Left lung (tissue), 4 donors: ENCODE measurements at regions not wholly inside any gene's neighbourhood (a gene's known extent, or its start where the extent isn't known, plus 50 kb on each side); places are given as distances from the start of the nearest gene placed in this dataset.

Experiments used
- ATAC-seq: fragments of 200-7000 bp; cut with Tn5 transposase; one replicate; pipeline ENCODE4 v1.9.1; 2020; ENCODE audit warnings: moderate library complexity
- DNase-seq, 4 donors: peaks; one replicate each; pipeline ENCODE4 v3.0.0-alpha.2; 2013 to 2020
- H3K27ac ChIP-seq, 2 donors: fragments of 200-600 bp; sonication (generic) in 1 of 2; one replicate each; pipeline versions ENCODE4 v1.5.0 to v1.8.0; 2020 to 2021
- H3K27me3 ChIP-seq, 2 donors: fragments of 200-600 bp; sonication (generic) in 1 of 2; one replicate each; pipeline versions ENCODE4 v1.5.0 to v1.8.0; 2020 to 2021
- H3K36me3 ChIP-seq, 2 donors: fragments of 200-600 bp; sonication (generic) in 1 of 2; one replicate each; pipeline versions ENCODE4 v1.5.0 to v1.8.0; 2020 to 2021
- H3K4me1 ChIP-seq, 2 donors: fragments of 200-600 bp; one replicate each; pipeline ENCODE4 v1.8.0; 2021
- H3K4me3 ChIP-seq, 2 donors: fragments of 200-600 bp; sonication (generic) in 1 of 2; one replicate each; pipeline versions ENCODE4 v1.5.0 to v1.8.0; 2020 to 2021; ENCODE audit warnings: mild to moderate bottlenecking in 1 of 2
- H3K9me3 ChIP-seq, 2 donors: fragments of 200-600 bp; sonication (generic) in 1 of 2; one replicate each; pipeline versions ENCODE4 v1.5.0 to v1.8.0; 2020 to 2021
- intact Hi-C, 2 donors: fragments of 100-400 bp; cut with DNase I; formaldehyde crosslinking; loops; one replicate each; pipeline versions ENCODE4 v1.11.2 to v1.14.2; 2022
- TF ChIP-seq, protein P1 (sequence below), 2 donors: fragments of 200-600 bp; sonication (generic) in 1 of 2; IDR thresholded peaks; one replicate each; pipeline versions ENCODE4 v1.5.0 to v1.8.0; 2021; ENCODE audit warnings: antibody characterized with exemption in 2 of 2
- donor health status: DM: no; HTN: yes; CAD: no.
- donor health status: DM: no; HTN: no; CAD: no.

DNA sequence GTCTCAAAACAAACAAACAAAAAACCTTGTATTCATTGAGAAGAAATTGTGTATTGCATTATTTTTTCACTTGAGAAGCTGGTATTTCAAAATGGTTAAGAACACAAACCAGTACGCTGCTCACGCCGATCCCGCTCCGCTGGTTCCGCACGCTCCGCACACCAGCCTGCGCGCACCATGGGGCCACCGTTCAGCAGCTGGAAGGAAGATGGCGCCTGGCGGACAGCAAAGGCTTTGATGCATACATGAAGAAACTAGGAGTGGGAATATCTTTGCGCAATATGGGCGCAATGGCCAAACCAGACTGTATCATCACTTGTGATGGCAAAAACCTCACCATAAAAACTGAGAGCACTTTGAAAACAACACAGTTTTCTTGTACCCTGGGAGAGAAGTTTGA, 75.7 kb downstream of the RBM43 start:
- Histone ChIP-seq H3K4me3 (no peak overlapping the region), H3K27me3 (no peaks in the 10 kb centered on the region), H3K4me1 (no peaks in the 10 kb centered on the region), H3K9me3 (no peaks in the 10 kb centered on the region), H3K36me3 (no peaks in the 10 kb centered on the region), H3K27ac (no peak overlapping the region)
- ATAC-seq (no peak), DNase-seq (no peak)
- intact Hi-C loops = no loop called here
- TF ChIP-seq, protein P1, sequence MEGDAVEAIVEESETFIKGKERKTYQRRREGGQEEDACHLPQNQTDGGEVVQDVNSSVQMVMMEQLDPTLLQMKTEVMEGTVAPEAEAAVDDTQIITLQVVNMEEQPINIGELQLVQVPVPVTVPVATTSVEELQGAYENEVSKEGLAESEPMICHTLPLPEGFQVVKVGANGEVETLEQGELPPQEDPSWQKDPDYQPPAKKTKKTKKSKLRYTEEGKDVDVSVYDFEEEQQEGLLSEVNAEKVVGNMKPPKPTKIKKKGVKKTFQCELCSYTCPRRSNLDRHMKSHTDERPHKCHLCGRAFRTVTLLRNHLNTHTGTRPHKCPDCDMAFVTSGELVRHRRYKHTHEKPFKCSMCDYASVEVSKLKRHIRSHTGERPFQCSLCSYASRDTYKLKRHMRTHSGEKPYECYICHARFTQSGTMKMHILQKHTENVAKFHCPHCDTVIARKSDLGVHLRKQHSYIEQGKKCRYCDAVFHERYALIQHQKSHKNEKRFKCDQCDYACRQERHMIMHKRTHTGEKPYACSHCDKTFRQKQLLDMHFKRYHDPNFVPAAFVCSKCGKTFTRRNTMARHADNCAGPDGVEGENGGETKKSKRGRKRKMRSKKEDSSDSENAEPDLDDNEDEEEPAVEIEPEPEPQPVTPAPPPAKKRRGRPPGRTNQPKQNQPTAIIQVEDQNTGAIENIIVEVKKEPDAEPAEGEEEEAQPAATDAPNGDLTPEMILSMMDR (IDR thresholded peaks at IDR 0.05) = no peak

DNA sequence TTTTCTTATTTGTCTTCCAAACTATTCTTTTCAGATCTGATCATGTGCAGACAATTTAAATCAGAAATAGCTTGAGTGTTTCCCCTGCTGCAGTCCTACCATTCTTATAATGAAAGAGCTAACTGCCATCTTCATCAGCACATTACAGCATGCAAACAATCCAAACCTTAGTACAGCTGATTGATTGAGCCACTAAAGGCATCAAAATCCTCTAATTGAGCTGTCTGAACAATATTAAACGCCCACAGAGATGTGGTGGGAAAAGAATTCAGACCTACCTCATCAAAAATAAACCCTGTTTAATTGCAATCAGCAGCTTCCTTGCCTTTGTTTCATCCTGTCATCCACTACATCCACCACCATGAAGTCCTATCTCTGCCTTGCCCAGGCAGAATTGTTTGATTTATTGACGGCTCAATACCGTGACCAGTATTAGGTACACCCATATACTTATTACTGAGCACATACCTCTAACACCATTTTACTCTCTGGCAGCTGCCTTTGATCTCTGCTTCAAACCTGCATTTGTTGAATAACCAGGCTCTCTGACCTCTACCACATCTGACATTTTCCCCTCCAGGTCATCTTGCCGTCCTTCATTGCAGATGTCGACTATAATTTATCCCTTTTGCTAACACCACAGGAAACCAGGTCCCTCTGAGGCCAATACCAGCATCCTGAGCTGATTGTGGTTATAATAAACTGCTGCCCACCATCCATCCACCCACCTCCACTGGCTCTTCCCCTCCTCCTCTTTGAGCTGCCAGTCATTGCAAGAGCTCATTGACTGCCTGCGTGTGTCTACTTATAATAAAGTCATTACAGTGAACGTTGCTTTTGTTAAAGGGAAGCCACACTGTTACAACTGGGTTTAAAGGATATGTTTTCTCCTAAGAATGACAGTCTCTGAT, 78.5 kb downstream of the RBM43 start:
- H3K36me3 ChIP-seq = no peaks in the 10 kb centered on the region
- H3K4me3 ChIP-seq = no peak overlapping the region
- H3K27me3 ChIP-seq = no peaks in the 10 kb centered on the region
- ATAC-seq (no peak), DNase-seq (no peak)
- H3K27ac ChIP-seq = no peak overlapping the region
- H3K9me3 ChIP-seq = no peaks in the 10 kb centered on the region
- intact Hi-C loops = no loop called here
- TF ChIP-seq, protein P1 (IDR thresholded peaks at IDR 0.05) = no peak
- no peaks in the 10 kb centered on the region for H3K4me1 ChIP-seq

DNA sequence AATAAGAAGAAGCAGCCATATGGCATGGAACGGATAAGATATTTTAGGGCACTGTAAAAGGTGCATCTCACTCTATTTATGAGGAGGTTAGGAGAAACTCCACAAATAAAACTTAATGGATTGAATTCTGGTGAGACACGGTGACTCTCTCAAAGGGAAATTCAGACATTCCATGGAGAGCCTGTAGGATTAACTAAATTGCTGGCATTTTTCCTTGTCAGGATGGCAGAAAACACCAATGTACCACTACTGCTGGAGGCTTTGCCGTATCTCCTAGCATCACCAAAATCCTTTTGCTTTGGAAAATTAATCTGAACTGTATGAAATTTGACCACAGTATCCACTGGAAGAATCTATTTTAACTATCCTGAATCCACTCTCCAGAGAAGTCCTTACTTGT, 79.3 kb downstream of the RBM43 start:
- Histone ChIP-seq H3K4me3 (no peak overlapping the region), H3K4me1 (no peaks in the 10 kb centered on the region), H3K36me3 (no peaks in the 10 kb centered on the region), H3K27ac (no peak overlapping the region), H3K9me3 (no peaks in the 10 kb centered on the region), H3K27me3 (no peaks in the 10 kb centered on the region)
- intact Hi-C loops = no loop called here
- TF ChIP-seq, protein P1 (IDR thresholded peaks at IDR 0.05) = no peak
- no peak for DNase-seq
- no peak for ATAC-seq

DNA sequence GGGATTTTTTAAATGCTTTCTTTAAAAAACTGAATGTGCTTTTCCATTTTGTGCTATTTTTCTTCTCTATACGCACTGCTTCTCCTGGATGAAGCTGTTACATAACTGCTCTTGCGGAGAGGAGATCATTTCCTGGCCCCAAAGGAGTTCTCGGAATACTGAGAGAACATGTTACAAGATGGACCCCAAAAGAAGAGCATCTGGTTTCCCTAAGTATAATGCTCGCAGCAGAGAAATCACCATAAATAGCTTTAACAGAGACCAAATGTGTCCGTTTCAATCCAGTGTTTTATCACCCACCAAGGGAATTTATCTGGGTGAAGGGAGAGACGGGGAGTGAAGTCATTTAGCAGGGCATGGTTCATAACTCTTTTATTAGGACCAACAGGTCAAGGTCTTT, 80.1 kb downstream of the RBM43 start:
- no peaks in the 10 kb centered on the region for H3K9me3 ChIP-seq
- TF ChIP-seq, protein P1 (IDR thresholded peaks at IDR 0.05) = no peak
- no peak overlapping the region for H3K4me3 ChIP-seq
- intact Hi-C loops = no loop called here
- no peak overlapping the region for H3K27ac ChIP-seq
- ATAC-seq (no peak), DNase-seq (no peak)
- H3K36me3 ChIP-seq = no peaks in the 10 kb centered on the region
- H3K4me1 ChIP-seq = no peaks in the 10 kb centered on the region
- H3K27me3 ChIP-seq = no peaks in the 10 kb centered on the region

DNA sequence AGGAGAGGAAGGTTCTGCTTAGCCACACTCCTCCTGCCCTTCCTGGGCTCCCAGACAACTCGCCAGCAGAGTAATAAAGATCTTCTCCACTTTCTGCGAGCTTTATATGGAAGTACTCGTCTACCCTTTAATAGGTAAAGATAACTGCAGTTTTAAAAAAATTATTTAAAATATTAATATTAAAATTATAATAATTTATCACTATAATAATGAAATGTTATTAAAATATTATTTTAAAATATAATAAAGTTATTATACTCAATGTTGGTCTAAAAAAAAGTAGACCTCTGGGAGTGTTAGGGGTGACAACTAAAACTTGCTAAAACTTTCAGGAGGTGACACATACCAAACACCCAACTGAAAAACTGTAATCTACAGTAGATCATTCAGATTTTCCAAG, 81.5 kb downstream of the RBM43 start:
- Histone ChIP-seq H3K36me3 (no peaks in the 10 kb centered on the region), H3K4me3 (no peak overlapping the region), H3K9me3 (no peaks in the 10 kb centered on the region), H3K27me3 (no peaks in the 10 kb centered on the region), H3K4me1 (no peaks in the 10 kb centered on the region), H3K27ac (no peak overlapping the region)
- DNase-seq (no peak), ATAC-seq (no peak)
- intact Hi-C loops = no loop called here
- TF ChIP-seq, protein P1 (IDR thresholded peaks at IDR 0.05) = no peak
